ENCODE measurements at regions not wholly inside any gene's neighbourhood (a gene's known extent, or its start where the extent isn't known, plus 50 kb on each side); places are given as distances from the start of the nearest gene placed in this dataset.

GRCh38 chr9:109967651-109968642 lies 187.9 kb downstream of the PALM2AKAP2 start:
- Histone ChIP-seq H3K27ac (ENCODE audit: low read length) (no peak overlapping the region), H3K4me3 (ENCODE audit: low read length in 2 of 2) (no peak overlapping the region), H3K27me3 (ENCODE audit: control insufficient read depth in 1 of 2, insufficient read depth in 2 of 2, low read length in 2 of 2) (peaks cover 0 to 2% of the 10 kb centered on the region in 2 donors), H3K9me3 (ENCODE audit: control insufficient read depth in 2 of 2, low read length in 2 of 2) (no peaks in the 10 kb centered on the region), H3K4me1 (ENCODE audit: control insufficient read depth, insufficient read depth, low read length) (no peaks in the 10 kb centered on the region), H3K36me3 (ENCODE audit: control insufficient read depth in 2 of 2, insufficient read depth in 2 of 2, low read length in 2 of 2) (no peaks in the 10 kb centered on the region), H3K9ac (ENCODE audit: low read length in 2 of 2) (no peak overlapping the region)

DNA sequence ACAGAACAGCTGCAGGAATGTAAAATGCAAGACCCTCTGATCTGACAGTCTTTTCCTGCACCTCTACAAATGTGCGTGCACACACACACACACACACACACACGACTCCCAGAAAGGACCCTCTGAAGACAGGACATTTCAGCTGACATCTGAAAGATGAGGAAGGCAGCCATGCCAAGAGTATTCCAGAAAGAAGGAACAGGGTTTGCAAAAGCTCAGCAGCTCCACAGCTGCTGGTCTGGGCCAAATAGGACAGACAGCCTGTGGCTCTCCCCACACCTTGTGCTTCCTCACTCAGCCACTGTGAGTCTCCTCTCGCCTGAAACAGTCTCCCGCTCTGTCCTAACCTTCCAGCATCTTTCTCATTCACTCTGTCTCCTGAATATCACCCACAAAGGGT lies 189.0 kb downstream of the PALM2AKAP2 start:
- Histone ChIP-seq H3K27me3 (ENCODE audit: control insufficient read depth in 1 of 2, insufficient read depth in 2 of 2, low read length in 2 of 2) (peaks cover 0 to 2% of the 10 kb centered on the region in 2 donors), H3K4me1 (ENCODE audit: control insufficient read depth, insufficient read depth, low read length) (no peaks in the 10 kb centered on the region), H3K4me3 (ENCODE audit: low read length in 2 of 2) (no peak overlapping the region), H3K9me3 (ENCODE audit: control insufficient read depth in 2 of 2, low read length in 2 of 2) (no peaks in the 10 kb centered on the region), H3K36me3 (ENCODE audit: control insufficient read depth in 2 of 2, insufficient read depth in 2 of 2, low read length in 2 of 2) (no peaks in the 10 kb centered on the region), H3K9ac (ENCODE audit: low read length in 2 of 2) (no peak overlapping the region), H3K27ac (ENCODE audit: low read length) (no peak overlapping the region)

GRCh38 chr9:109969573-109970237 lies 189.7 kb downstream of the PALM2AKAP2 start:
- Histone ChIP-seq H3K27me3 (ENCODE audit: control insufficient read depth in 1 of 2, insufficient read depth in 2 of 2, low read length in 2 of 2) (no peaks in the 10 kb centered on the region), H3K4me3 (ENCODE audit: low read length in 2 of 2) (no peak overlapping the region), H3K9me3 (ENCODE audit: control insufficient read depth in 2 of 2, low read length in 2 of 2) (no peaks in the 10 kb centered on the region), H3K4me1 (ENCODE audit: control insufficient read depth, insufficient read depth, low read length) (no peaks in the 10 kb centered on the region), H3K36me3 (ENCODE audit: control insufficient read depth in 2 of 2, insufficient read depth in 2 of 2, low read length in 2 of 2) (no peaks in the 10 kb centered on the region), H3K27ac (ENCODE audit: low read length) (no peak overlapping the region), H3K9ac (ENCODE audit: low read length in 2 of 2) (no peak overlapping the region)

- no peaks in the 10 kb centered on the region for H3K36me3 ChIP-seq (ENCODE audit: control insufficient read depth in 2 of 2, insufficient read depth in 2 of 2, low read length in 2 of 2)
- H3K9me3 ChIP-seq (ENCODE audit: control insufficient read depth in 2 of 2, low read length in 2 of 2) = no peaks in the 10 kb centered on the region
- H3K27ac ChIP-seq (ENCODE audit: low read length) = no peak overlapping the region
- no peak overlapping the region for H3K9ac ChIP-seq (ENCODE audit: low read length in 2 of 2)
- H3K4me1 ChIP-seq (ENCODE audit: control insufficient read depth, insufficient read depth, low read length) = no peaks in the 10 kb centered on the region
- no peaks in the 10 kb centered on the region for H3K27me3 ChIP-seq (ENCODE audit: control insufficient read depth in 1 of 2, insufficient read depth in 2 of 2, low read length in 2 of 2)
- H3K4me3 ChIP-seq (ENCODE audit: low read length in 2 of 2) = no peak overlapping the region
Measured at GRCh38 chr9:109971226-109971625, 191.2 kb downstream of the PALM2AKAP2 start.

- Histone ChIP-seq H3K4me3 (ENCODE audit: low read length in 2 of 2) (no peak overlapping the region), H3K36me3 (ENCODE audit: control insufficient read depth in 2 of 2, insufficient read depth in 2 of 2, low read length in 2 of 2) (no peaks in the 10 kb centered on the region), H3K9ac (ENCODE audit: low read length in 2 of 2) (no peak overlapping the region), H3K9me3 (ENCODE audit: control insufficient read depth in 2 of 2, low read length in 2 of 2) (no peaks in the 10 kb centered on the region), H3K4me1 (ENCODE audit: control insufficient read depth, insufficient read depth, low read length) (no peaks in the 10 kb centered on the region), H3K27me3 (ENCODE audit: control insufficient read depth in 1 of 2, insufficient read depth in 2 of 2, low read length in 2 of 2) (no peaks in the 10 kb centered on the region), H3K27ac (ENCODE audit: low read length) (no peak overlapping the region)
Measured at GRCh38 chr9:109972026-109972882, 192.3 kb downstream of the PALM2AKAP2 start.

DNA sequence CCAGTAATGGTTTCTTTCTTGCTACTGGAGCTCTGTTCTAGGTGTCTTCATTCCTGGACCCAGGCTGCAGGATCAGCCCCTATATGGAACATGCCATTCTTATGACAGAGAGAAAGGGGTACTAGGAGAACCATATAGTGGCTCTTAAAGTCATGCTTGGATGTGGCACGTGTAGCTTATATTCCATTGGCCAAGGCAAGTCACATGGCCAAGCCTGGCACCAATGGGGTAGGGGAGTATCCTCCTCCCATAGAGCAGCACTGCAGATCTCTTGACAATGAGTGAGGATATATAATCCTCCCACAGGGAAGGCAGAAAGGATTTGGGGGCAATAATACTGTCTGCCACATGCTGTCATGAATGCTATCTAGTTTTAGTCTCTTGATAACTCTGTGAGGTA lies 193.3 kb downstream of the PALM2AKAP2 start:
- Histone ChIP-seq H3K27ac (ENCODE audit: low read length) (no peak overlapping the region), H3K4me1 (ENCODE audit: control insufficient read depth, insufficient read depth, low read length) (no peaks in the 10 kb centered on the region), H3K9ac (ENCODE audit: low read length in 2 of 2) (no peak overlapping the region), H3K27me3 (ENCODE audit: control insufficient read depth in 1 of 2, insufficient read depth in 2 of 2, low read length in 2 of 2) (no peaks in the 10 kb centered on the region), H3K4me3 (ENCODE audit: low read length in 2 of 2) (no peak overlapping the region), H3K9me3 (ENCODE audit: control insufficient read depth in 2 of 2, low read length in 2 of 2) (no peaks in the 10 kb centered on the region), H3K36me3 (ENCODE audit: control insufficient read depth in 2 of 2, insufficient read depth in 2 of 2, low read length in 2 of 2) (no peaks in the 10 kb centered on the region)

- no peaks in the 10 kb centered on the region for H3K4me1 ChIP-seq (ENCODE audit: control insufficient read depth, insufficient read depth, low read length)
- H3K9me3 ChIP-seq (ENCODE audit: control insufficient read depth in 2 of 2, low read length in 2 of 2) = no peaks in the 10 kb centered on the region
- no peak overlapping the region for H3K27ac ChIP-seq (ENCODE audit: low read length)
- no peaks in the 10 kb centered on the region for H3K27me3 ChIP-seq (ENCODE audit: control insufficient read depth in 1 of 2, insufficient read depth in 2 of 2, low read length in 2 of 2)
- H3K36me3 ChIP-seq (ENCODE audit: control insufficient read depth in 2 of 2, insufficient read depth in 2 of 2, low read length in 2 of 2) = no peaks in the 10 kb centered on the region
- H3K4me3 ChIP-seq (ENCODE audit: low read length in 2 of 2) = no peak overlapping the region
- no peak overlapping the region for H3K9ac ChIP-seq (ENCODE audit: low read length in 2 of 2)
Measured at GRCh38 chr9:109974143-109974917, 194.3 kb downstream of the PALM2AKAP2 start.

- no peak overlapping the region for H3K9ac ChIP-seq (ENCODE audit: low read length in 2 of 2)
- H3K36me3 ChIP-seq (ENCODE audit: control insufficient read depth in 2 of 2, insufficient read depth in 2 of 2, low read length in 2 of 2) = no peaks in the 10 kb centered on the region
- H3K9me3 ChIP-seq (ENCODE audit: control insufficient read depth in 2 of 2, low read length in 2 of 2) = no peaks in the 10 kb centered on the region
- H3K27me3 ChIP-seq (ENCODE audit: control insufficient read depth in 1 of 2, insufficient read depth in 2 of 2, low read length in 2 of 2) = no peaks in the 10 kb centered on the region
- H3K27ac ChIP-seq (ENCODE audit: low read length) = no peak overlapping the region
- H3K4me1 ChIP-seq (ENCODE audit: control insufficient read depth, insufficient read depth, low read length) = no peaks in the 10 kb centered on the region
- H3K4me3 ChIP-seq (ENCODE audit: low read length in 2 of 2) = no peak overlapping the region
Measured at GRCh38 chr9:109974918-109975276, 194.9 kb downstream of the PALM2AKAP2 start.

GRCh38 chr9:109975574-109976295 lies 195.7 kb downstream of the PALM2AKAP2 start:
- H3K4me1 ChIP-seq (ENCODE audit: control insufficient read depth, insufficient read depth, low read length) = no peaks in the 10 kb centered on the region
- H3K9me3 ChIP-seq (ENCODE audit: control insufficient read depth in 2 of 2, low read length in 2 of 2) = no peaks in the 10 kb centered on the region
- no peaks in the 10 kb centered on the region for H3K36me3 ChIP-seq (ENCODE audit: control insufficient read depth in 2 of 2, insufficient read depth in 2 of 2, low read length in 2 of 2)
- H3K27ac ChIP-seq (ENCODE audit: low read length) = no peak overlapping the region
- no peaks in the 10 kb centered on the region for H3K27me3 ChIP-seq (ENCODE audit: control insufficient read depth in 1 of 2, insufficient read depth in 2 of 2, low read length in 2 of 2)
- no peak overlapping the region for H3K4me3 ChIP-seq (ENCODE audit: low read length in 2 of 2)
- H3K9ac ChIP-seq (ENCODE audit: low read length in 2 of 2) = no peak overlapping the region

Data from stomach smooth muscle (tissue), 2 donors.